A549 (cell line): ENCODE measurements at regions not wholly inside any gene's neighbourhood (a gene's known extent, or its start where the extent isn't known, plus 50 kb on each side); places are given as distances from the start of the nearest gene placed in this dataset.

Source experiments
- ATAC-seq, 2 experiments: fragments of 200-7000 bp in 1 of 2; fragments of >200 bp in 1 of 2; cut with Nextera tagmentation in 1 of 2; cut with Tn5 transposase in 1 of 2; 3 replicates each; pipeline versions ENCODE4 v1.8.0 to v1.9.1; 2018 to 2020; ENCODE audit warnings: mild to moderate bottlenecking in 1 of 2, moderate library complexity in 1 of 2
- CTCF ChIA-PET: fragments of 300-600 bp; sonication (Branson Sonifier 250); formaldehyde crosslinking; extraction: SDS; loops from one replicate; lab custom pipeline; 2021; ENCODE audit warnings: antibody characterized with exemption, inconsistent platforms; lab: Yijun Ruan, JAX
- POLR2A ChIA-PET: fragments of 350-600 bp; formaldehyde crosslinking; extraction: SDS; loops from one replicate; lab custom pipeline; 2021; ENCODE audit warnings: antibody characterized with exemption, inconsistent platforms; lab: Yijun Ruan, JAX
- DNase-seq, 2 experiments: peaks; one replicate each; pipeline versions ENCODE4 v3.0.0 to v3.0.0-alpha.2; 2011 to 2016; ENCODE audit warnings: low read depth in 1 of 2, low spot score in 1 of 2
- FAIRE-seq: peaks from 2 replicates; lab custom pipeline; 2011; peaks lifted over from hg19 to GRCh38; lab: Jason Lieb, UNC
- H3K27ac ChIP-seq, 2 experiments: fragments of >200 bp; sonication (Bioruptor Twin); formaldehyde crosslinking; 3 replicates each; pipeline ENCODE4 v1.5.1; 2016 to 2017
- H3K4me1 ChIP-seq: fragments of >200 bp; sonication (Bioruptor Twin); formaldehyde crosslinking; 3 replicates; pipeline ENCODE4 v1.6.1; 2016
- H3K4me2 ChIP-seq: fragments of >200 bp; sonication (Bioruptor Twin); formaldehyde crosslinking; 3 replicates; pipeline ENCODE4 v1.6.1; 2016
- H3K4me3 ChIP-seq: fragments of >200 bp; sonication (Bioruptor Twin); formaldehyde crosslinking; 3 replicates; pipeline ENCODE4 v1.5.1; 2016
- H3K9me3 ChIP-seq: fragments of >200 bp; sonication (Bioruptor Twin); formaldehyde crosslinking; 3 replicates; pipeline ENCODE4 v1.6.1; 2016
- CBX8 ChIP-seq: fragments of 200-600 bp; sonication (generic); IDR thresholded peaks from 2 replicates; pipeline ENCODE4 v1.6.1; 2016
- CHD2 ChIP-seq: fragments of 150-350 bp; IDR thresholded peaks from 2 replicates; pipeline ENCODE4 v1.6.1; 2014; ENCODE audit warnings: low read length; ENCODE audit not compliant: partially characterized antibody
- EHF ChIP-seq: fragments of 250-450 bp; sonication (Bioruptor Pico); IDR thresholded peaks from 2 replicates; pipeline ENCODE4 v1.5.0; 2020; ENCODE audit warnings: mild to moderate bottlenecking
- EHMT2 ChIP-seq: fragments of 200-600 bp; sonication (generic); IDR thresholded peaks from 2 replicates; pipeline ENCODE4 v1.6.1; 2016; ENCODE audit warnings: antibody characterized with exemption, low read depth, mild to moderate bottlenecking, moderate library complexity
- EP300 ChIP-seq, 2 experiments: fragments of >200 bp; sonication (Bioruptor Twin); formaldehyde crosslinking; IDR thresholded peaks; 2 replicates in 1 of 2; 3 replicates in 1 of 2; pipeline ENCODE4 v1.6.1; 2016 to 2017
- ESRRA ChIP-seq: fragments of 150-350 bp; IDR thresholded peaks from 2 replicates; pipeline ENCODE4 v1.6.1; 2014; ENCODE audit warnings: mild to moderate bottlenecking, low read length, borderline replicate concordance
- HOXB13 ChIP-seq: fragments of 250-450 bp; sonication (Bioruptor Pico); IDR thresholded peaks from 2 replicates; pipeline ENCODE4 v1.5.0; 2020; ENCODE audit warnings: low read depth, mild to moderate bottlenecking, moderate library complexity
- HOXB5 ChIP-seq: fragments of 250-450 bp; sonication (Bioruptor Pico); IDR thresholded peaks from 2 replicates; pipeline ENCODE4 v1.5.0; 2020; ENCODE audit warnings: mild to moderate bottlenecking, moderate library complexity
- JUN ChIP-seq, 2 experiments: fragments of >200 bp; sonication (Bioruptor Twin); formaldehyde crosslinking; IDR thresholded peaks; 2 replicates in 1 of 2; 3 replicates in 1 of 2; pipeline ENCODE4 v1.6.1; 2016 to 2017
- JUNB ChIP-seq: fragments of >200 bp; sonication (Bioruptor Twin); formaldehyde crosslinking; IDR thresholded peaks from 2 replicates; pipeline ENCODE4 v1.6.1; 2016
- KDM1A ChIP-seq: fragments of 200-600 bp; sonication (generic); IDR thresholded peaks from 2 replicates; pipeline ENCODE4 v1.6.1; 2016; ENCODE audit warnings: low read depth, mild to moderate bottlenecking
- KDM5A ChIP-seq: fragments of 200-600 bp; sonication (generic); IDR thresholded peaks from 2 replicates; pipeline ENCODE4 v1.6.1; 2016; ENCODE audit warnings: antibody characterized with exemption, mild to moderate bottlenecking
- POLR2AphosphoS2 ChIP-seq: conservative IDR thresholded peaks from 2 replicates; pipeline ENCODE4 v1.6.1; 2012; ENCODE audit warnings: low read length, improper control_type of control experiment, inconsistent platforms
- RNF2 ChIP-seq: fragments of 200-600 bp; sonication (generic); IDR thresholded peaks from 2 replicates; pipeline ENCODE4 v1.6.1; 2016; ENCODE audit warnings: low read depth, mild to moderate bottlenecking, antibody characterized with exemption, moderate library complexity, borderline replicate concordance
- SREBF2 ChIP-seq: fragments of 450-650 bp; IDR thresholded peaks from 2 replicates; pipeline ENCODE4 v1.6.1; 2014; ENCODE audit warnings: mild to moderate bottlenecking, moderate library complexity
- ZC3H11A ChIP-seq: fragments of 450-650 bp; IDR thresholded peaks from 2 replicates; pipeline ENCODE4 v1.6.1; 2014; ENCODE audit warnings: antibody characterized with exemption, mild to moderate bottlenecking
- WGBS: methylation state at CpG from one replicate; pipeline ENCODE4 v1.1.6; 2017; ENCODE audit errors: missing lambda C conversion rate; 5-methylcytosine and 5-hydroxymethylcytosine counted together
- TF ChIP-seq, protein P1 (sequence below): fragments of 250-450 bp; sonication (Bioruptor Pico); IDR thresholded peaks from 2 replicates; pipeline ENCODE4 v1.5.0; 2020; ENCODE audit warnings: low read depth, mild to moderate bottlenecking, moderate library complexity
- TF ChIP-seq, protein P2 (sequence below): fragments of >200 bp; sonication (Bioruptor Twin); formaldehyde crosslinking; IDR thresholded peaks from 3 replicates; pipeline ENCODE4 v1.6.1; 2016
- TF ChIP-seq, protein P3 (sequence below): fragments of >200 bp; sonication (Bioruptor Twin); formaldehyde crosslinking; IDR thresholded peaks from 2 replicates; pipeline ENCODE4 v1.6.1; 2016
- TF ChIP-seq, protein P4 (sequence below): fragments of 450-650 bp; IDR thresholded peaks from 2 replicates; pipeline ENCODE4 v1.6.1; 2014; ENCODE audit warnings: antibody characterized with exemption
- TF ChIP-seq, protein P5 (sequence below): fragments of 150-350 bp; IDR thresholded peaks from 2 replicates; pipeline ENCODE4 v1.6.1; 2014; ENCODE audit warnings: low read depth, mild to moderate bottlenecking, low read length
- TF ChIP-seq, protein P6 (sequence below): fragments of 250-450 bp; sonication (Bioruptor Pico); IDR thresholded peaks from 2 replicates; pipeline ENCODE4 v1.5.0; 2021; ENCODE audit warnings: mild to moderate bottlenecking, moderate library complexity, borderline replicate concordance

DNA sequence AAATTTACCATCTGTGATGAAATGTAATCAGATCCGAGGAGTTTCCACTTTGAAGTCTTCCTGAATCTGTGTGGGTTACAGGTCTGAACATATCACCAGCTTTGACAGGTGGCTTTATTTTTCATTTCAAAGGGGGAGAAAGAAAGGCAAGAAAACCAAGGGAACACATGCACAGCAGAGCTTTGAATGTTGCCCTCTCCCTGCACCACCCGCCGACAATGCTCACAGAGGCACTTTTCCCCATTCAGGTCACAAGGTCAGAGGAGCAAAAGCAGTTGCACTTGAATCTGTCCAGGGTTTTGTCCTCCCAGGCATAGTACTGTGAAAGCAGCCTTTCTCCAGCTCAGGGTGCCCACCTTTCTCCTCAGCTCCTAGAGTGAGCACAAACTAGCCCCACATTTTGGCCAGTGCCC lies 130.2 kb downstream of the OSR1 start:
- CTCF ChIA-PET: no interaction called here
- no peak for DNase-seq
- 92% methylated on average over 3 of the region's 3 CpGs for WGBS
- Histone ChIP-seq H3K27ac (peak overlapping the region in 1 of 2 experiments; percentile 15; a peak in 1 of 6 replicates), H3K4me3 (no peak overlapping the region), H3K9me3 (no peaks in the 10 kb centered on the region), H3K4me2 (no peak overlapping the region), H3K4me1 (no peaks in the 10 kb centered on the region)
- POLR2A ChIA-PET: no interaction called here
- ATAC-seq: no peak
- TF ChIP-seq CBX8 (no peak), EHF (CRISPR knock-in tag) (no peak), HOXB13 (CRISPR knock-in tag) (no peak), EHMT2 (no peak), KDM1A (no peak), SREBF2 (no peak), POLR2AphosphoS2 (no peak), ESRRA (no peak), HOXB5 (CRISPR knock-in tag) (no peak)
- TF ChIP-seq, protein P1, sequence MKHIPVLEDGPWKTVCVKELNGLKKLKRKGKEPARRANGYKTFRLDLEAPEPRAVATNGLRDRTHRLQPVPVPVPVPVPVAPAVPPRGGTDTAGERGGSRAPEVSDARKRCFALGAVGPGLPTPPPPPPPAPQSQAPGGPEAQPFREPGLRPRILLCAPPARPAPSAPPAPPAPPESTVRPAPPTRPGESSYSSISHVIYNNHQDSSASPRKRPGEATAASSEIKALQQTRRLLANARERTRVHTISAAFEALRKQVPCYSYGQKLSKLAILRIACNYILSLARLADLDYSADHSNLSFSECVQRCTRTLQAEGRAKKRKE: no peak
- TF ChIP-seq, protein P2, sequence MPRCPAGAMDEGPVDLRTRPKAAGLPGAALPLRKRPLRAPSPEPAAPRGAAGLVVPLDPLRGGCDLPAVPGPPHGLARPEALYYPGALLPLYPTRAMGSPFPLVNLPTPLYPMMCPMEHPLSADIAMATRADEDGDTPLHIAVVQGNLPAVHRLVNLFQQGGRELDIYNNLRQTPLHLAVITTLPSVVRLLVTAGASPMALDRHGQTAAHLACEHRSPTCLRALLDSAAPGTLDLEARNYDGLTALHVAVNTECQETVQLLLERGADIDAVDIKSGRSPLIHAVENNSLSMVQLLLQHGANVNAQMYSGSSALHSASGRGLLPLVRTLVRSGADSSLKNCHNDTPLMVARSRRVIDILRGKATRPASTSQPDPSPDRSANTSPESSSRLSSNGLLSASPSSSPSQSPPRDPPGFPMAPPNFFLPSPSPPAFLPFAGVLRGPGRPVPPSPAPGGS: no peak
- TF ChIP-seq, protein P3, sequence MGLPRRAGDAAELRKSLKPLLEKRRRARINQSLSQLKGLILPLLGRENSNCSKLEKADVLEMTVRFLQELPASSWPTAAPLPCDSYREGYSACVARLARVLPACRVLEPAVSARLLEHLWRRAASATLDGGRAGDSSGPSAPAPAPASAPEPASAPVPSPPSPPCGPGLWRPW: no peak
- no peak for FAIRE-seq

DNA sequence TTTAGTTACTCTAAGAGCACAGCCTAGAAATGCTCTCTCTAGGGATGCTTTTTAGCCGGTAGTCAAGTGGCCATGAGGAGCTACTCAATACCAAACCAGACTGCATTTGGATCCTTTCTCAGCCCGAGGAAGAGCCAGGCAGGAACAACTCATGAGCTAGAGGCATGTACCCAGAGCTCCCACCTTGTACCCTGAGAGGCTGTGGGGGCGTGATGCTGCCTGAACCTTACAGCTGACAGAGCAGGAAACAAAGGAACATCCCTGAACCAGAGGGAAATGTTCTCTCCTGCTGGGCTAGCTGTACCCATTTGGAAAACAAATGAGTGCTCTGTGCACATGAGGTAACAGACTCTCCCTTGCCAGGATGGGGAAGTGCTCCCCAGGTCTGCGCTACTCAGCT lies 131.6 kb downstream of the OSR1 start:
- FAIRE-seq (no peak), DNase-seq (no peak), ATAC-seq (0 out of 6 replicates have a peak, but pooled peaks of 1 of the 2 experiments have one; percentile 23)
- WGBS: 62% methylated on average over 4 of the region's 4 CpGs
- Histone ChIP-seq H3K4me1 (no peaks in the 10 kb centered on the region), H3K4me2 (no peak overlapping the region), H3K9me3 (no peaks in the 10 kb centered on the region), H3K4me3 (no peak overlapping the region), H3K27ac (no peak overlapping the region)
- ChIA-PET CTCF (interaction anchor here (0.6 to 1.4 kb wide), 3 partner anchors 18 to 440 kb away, joined by 3 to 5 read pairs (median 3); no protein-coding TSS in a partner anchor), POLR2A (no interaction called here)
- TF ChIP-seq CHD2 (no peak), HOXB5 (CRISPR knock-in tag) (no peak), RNF2 (no peak), EP300 (IDR thresholded peaks at IDR 0.05) (no peak), JUN (IDR thresholded peaks at IDR 0.05) (no peak), SREBF2 (no peak), KDM5A (no peak), JUNB (no peak), ZC3H11A (no peak), POLR2AphosphoS2 (no peak), EHMT2 (no peak), KDM1A (no peak)
- TF ChIP-seq, protein P4, sequence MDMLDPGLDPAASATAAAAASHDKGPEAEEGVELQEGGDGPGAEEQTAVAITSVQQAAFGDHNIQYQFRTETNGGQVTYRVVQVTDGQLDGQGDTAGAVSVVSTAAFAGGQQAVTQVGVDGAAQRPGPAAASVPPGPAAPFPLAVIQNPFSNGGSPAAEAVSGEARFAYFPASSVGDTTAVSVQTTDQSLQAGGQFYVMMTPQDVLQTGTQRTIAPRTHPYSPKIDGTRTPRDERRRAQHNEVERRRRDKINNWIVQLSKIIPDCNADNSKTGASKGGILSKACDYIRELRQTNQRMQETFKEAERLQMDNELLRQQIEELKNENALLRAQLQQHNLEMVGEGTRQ: no peak
- TF ChIP-seq, protein P5, sequence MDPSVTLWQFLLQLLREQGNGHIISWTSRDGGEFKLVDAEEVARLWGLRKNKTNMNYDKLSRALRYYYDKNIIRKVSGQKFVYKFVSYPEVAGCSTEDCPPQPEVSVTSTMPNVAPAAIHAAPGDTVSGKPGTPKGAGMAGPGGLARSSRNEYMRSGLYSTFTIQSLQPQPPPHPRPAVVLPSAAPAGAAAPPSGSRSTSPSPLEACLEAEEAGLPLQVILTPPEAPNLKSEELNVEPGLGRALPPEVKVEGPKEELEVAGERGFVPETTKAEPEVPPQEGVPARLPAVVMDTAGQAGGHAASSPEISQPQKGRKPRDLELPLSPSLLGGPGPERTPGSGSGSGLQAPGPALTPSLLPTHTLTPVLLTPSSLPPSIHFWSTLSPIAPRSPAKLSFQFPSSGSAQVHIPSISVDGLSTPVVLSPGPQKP: no peak
- TF ChIP-seq, protein P6, sequence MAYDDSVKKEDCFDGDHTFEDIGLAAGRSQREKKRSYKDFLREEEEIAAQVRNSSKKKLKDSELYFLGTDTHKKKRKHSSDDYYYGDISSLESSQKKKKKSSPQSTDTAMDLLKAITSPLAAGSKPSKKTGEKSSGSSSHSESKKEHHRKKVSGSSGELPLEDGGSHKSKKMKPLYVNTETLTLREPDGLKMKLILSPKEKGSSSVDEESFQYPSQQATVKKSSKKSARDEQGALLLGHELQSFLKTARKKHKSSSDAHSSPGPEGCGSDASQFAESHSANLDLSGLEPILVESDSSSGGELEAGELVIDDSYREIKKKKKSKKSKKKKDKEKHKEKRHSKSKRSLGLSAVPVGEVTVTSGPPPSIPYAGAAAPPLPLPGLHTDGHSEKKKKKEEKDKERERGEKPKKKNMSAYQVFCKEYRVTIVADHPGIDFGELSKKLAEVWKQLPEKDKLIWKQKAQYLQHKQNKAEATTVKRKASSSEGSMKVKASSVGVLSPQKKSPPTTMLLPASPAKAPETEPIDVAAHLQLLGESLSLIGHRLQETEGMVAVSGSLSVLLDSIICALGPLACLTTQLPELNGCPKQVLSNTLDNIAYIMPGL (CRISPR knock-in tag): no peak
